NCI-H748 (cell line): ENCODE measurements at regions not wholly inside any gene's neighbourhood (a gene's known extent, or its start where the extent isn't known, plus 50 kb on each side); places are given as distances from the start of the nearest gene placed in this dataset.
A peak's percentile ranks its signal among the peaks of the same experiment; 100 is the strongest.

ENCODE experiments used
- DNase-seq: peaks from one replicate; lab custom pipeline; 2025; ENCODE audit not compliant: unreplicated experiment; lab: John Stamatoyannopoulos, UW

DNA sequence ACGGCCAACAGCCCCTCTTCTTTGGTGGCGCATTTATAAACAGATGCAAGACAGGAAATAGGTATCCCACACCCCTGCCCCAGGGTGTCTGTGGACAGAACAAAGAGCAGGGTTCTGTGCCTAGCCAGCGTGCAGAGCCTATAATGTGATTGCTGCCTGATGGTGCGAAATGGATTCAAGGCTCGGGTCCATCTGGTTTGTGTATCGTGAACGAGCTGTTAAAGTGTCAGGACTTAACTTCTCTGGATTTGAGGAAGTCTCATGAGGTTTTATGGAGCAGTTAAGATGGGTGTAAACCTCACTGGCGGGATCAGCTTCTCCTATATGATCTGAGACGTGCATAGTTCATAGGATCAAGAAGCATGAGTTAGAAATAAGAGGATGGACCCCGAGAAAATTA is 388.7 kb upstream of the TBX3 start:
- DNase-seq, result no peak

DNA sequence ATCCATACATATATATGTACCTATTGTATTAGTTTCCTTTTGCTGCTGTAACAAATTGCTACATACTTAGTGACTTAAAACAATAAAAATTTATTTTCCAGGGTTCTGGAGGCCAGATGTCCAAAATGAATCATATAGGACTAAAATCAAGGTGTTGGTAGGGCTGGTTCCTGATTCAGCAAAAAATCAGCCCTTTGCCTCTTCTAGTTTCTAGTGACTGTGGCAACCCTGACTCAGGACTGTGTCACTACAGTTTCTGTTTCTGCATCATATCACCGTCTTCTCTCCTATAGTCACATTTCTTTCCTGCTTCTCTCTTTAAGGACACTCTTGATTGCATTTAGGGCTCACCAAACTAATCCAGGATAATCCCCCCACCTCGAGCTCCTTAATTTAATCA is 386.3 kb upstream of the TBX3 start:
- no peak for DNase-seq

DNA sequence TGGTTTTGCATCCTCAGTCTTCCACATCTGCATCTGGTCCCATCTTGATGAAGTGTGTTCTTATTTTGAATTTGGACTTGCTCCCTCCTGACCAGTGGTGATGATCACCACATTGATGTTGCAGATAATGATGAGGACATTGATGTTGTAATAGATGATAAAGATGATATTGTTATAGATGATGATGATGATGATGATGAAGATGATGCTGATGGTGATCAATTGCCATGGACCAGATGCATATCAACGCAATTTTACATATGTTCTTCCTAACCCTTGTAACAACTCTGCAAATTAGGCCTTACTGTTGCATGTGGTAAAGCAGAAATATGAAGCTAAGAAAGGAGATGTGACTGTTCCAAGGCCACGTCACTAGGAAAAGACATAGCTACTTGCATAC is 380.3 kb upstream of the TBX3 start:
- DNase-seq, result no peak

DNA sequence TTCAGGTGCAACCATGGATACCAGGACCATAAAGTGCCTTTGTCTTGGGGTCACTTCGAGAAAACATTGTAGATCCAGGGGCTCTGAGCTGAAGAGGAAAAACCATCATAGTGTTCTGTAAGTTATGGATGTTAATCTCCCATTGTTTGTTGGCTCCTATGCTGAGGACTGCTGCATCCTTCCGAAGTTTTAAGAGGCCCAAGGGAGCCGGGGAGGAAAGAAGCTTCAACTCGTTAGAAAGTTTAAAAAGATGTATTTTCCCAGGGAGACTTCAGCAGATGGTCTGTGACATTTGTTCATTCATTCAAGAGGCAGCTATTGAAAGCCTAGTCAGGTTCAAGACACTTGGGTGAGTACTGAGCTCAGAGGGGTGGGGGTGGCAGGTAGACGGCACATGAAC is 378.8 kb upstream of the TBX3 start:
- DNase-seq, result no peak

DNA sequence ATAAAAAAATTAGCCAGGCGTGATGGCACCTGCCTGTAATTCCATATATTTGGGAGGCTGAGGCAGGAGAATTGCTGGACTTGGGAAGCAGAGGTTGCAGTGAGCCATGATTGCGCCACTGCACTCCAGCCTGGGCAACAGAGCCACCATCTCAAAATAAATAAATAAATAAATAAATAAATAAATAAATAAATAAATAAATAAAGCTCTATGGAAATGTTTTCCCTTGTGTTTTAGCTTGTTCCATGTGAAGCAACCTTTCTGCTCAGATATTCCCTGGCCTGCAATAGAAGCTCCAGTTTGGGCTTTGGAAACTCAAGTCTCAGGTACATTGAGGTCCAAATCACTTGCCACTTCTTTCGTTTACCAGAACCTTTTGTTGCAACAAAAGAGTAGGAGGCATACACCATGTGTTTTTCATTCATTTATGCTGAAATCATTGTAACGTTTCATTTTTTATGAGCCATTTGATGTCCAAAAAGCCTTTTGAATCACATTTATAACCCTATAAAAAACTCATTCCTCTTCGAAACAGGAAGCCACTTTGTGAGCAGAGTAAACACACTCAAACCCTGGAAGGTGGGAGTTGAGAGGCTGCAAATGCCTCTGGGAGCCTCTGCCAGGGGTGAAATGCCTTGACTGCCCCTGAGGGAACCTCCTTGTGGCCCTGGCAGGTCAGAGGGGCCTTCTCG is 376.6 kb upstream of the TBX3 start:
- peak; percentile 8 for DNase-seq

DNA sequence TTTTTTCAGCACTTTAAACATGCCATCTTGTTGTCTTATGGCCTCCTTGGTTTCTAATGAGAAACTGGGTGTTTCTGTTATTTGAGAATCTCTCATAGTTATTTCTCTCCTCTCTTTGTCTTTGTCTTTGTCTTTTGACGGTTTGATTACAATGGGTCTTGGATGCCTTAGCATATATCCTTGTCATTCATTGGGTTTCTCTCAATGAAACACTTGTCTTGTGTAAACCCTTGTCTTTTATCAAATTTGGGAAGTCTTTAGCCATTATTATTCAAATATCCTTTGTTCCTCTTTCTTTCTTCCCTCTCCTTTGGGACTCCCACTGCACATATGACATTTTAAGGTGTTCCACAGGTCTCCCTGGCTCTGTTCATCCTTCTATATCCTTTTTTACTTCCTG is 373.5 kb upstream of the TBX3 start:
- DNase-seq, result no peak

DNA sequence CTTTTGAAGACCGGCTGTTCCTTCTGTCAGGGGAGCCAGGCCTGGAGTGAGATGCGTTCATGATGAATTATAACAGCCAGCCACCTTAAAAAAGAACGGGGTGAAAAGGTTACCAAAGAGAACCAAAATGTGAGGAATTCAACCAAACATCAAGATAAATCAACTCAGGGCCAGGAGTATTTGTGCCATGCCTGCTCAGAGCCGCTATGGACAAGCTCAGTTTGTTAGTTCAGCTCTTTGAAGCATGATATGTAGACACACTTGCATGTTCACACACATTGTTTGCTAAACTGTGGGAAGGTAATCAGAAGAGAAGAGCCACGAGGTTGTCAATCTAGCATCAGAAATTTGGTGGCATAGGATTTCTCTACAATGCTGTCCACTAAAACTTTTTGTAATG is 367.4 kb upstream of the TBX3 start:
- peak; percentile 15 for DNase-seq

DNA sequence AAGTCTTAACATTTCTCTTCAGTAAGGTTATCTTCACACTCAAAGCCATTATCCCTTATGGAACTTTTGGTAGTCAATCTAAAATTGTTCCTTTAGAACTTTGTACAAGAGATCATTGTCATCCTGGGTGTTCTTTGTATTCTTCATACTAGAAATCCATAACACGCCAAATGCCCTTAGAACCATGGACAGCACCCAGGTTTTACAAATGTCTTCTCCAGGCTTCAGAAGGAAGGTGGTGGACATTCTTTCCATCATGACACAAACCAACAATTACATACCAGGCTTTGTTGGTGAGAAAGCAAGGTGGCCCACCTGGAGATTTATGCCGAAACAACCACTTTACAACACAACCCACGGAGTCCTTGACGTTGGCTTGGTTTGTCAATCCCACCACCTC is 365.6 kb upstream of the TBX3 start:
- DNase-seq, result no peak

DNA sequence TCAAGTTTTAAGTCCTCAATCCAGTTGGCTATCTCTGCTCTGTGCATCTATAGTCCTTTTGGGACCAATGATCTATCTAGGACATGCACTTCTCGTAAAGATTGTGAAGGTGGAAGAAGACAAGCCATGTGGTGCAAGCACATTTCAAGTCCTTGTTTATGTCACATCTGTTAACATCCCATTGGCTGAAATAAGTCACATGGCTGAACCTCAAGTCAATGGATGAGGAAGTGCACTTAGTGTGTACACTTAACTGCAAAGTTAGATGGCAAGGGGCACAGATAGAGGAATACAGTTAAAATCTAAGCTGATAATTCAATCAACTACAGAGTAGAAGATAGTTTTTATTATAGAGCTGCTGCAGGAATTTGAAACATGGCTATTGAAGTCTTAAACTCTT is 362.8 kb upstream of the TBX3 start:
- DNase-seq, result no peak

DNA sequence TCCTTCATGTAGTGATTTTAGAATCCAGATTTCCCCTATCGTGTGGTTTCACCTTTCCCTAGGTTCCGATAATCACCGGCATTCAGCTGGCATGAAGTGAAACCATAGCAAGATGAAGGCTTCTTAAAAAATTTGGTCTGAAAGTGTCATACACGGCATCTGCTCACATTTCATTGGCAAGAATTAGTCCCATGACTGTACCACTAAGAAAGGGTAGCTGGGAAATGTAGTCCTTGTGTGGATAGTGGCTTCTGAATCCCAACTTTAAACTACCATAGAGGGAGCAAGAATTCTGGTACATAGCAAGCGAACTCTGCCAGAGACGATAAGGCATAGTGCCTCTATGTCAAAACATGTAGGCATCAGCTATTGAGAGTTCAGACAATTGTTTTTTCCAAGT is 360.1 kb upstream of the TBX3 start:
- DNase-seq, result no peak

DNA sequence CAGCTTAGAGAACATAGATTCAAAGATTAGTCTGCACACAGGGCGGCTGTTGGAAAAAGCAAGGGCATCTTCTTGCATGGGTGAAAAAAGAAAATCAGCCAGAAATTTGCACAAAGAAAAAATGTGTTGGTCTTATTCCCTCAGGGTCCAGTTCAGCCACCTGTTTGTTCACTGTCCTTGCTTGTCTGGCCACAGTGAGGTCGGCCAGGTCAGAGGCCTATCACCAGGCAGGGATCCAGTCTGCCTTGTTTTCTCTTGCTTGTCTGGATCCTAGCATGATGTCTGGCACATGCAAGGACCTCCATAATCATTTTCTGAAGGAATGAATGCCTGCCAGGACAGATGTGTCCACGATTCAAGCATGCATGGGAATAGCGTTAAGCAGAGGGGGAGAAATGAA is 359.1 kb upstream of the TBX3 start:
- no peak for DNase-seq

DNA sequence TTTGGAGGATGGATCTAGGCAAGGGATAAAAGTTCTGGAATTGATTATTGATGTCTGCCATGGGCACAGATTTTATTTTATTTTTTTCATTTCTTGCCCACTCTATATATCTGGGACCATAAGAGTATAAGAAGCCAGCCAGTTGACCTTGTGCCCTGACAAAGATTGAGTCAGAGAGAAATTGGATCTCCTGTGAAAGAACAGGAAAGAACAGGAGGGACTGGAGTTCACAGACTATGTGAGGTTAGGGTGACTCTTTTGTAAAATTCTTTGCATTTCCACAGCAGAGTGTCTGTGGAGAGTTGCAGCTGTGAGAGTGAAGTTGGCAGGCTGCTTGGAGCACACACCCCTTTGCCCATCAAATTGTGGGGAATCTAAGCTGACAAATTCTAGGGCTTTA is 358.4 kb upstream of the TBX3 start:
- DNase-seq, result no peak

DNA sequence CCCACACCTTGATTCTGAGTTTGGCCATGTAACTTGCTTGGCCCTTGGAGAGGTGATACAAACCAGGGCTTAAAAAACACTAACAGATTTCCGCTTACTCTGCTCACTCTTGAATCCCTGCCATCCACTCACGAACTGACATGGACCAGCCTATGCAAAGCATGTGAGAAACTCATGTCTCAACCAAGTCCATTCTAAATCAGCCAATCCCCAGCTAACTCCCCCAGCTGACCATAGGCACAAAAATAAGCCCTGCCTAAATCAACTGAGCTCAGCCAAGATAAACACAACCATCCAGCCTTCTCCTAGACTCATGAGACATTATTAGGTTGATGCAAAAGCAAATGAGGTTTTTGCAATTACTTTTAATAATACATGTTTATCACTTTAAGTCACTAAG is 353.9 kb upstream of the TBX3 start:
- DNase-seq, result no peak

DNA sequence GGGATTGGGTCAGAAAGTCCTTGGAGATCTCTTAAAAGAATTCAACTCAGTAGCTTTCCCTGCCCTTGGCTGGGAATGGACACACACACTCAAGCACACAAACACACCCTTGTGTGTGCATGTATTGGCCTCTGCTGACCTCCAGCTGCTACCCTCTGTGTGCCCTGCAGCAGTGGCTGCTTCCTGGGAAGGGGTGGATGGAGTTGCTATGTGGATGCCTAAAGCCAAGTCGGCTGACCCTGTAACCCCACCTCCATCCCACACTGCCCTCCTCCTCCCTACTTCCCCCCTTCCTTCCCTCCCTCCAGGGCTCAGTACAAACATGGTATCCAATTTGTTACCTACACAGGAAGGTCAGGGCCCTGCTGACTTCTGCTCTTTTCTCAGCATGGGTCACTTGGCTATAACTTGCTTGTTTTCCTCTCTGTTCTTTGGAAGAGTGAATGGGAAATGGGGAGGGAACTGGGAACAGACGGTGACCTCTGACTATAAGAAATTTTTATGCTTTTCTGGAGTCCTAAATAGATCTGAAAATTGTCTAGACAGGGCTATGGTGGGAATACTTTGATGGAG is 351.6 kb upstream of the TBX3 start:
- DNase-seq, result no peak

DNA sequence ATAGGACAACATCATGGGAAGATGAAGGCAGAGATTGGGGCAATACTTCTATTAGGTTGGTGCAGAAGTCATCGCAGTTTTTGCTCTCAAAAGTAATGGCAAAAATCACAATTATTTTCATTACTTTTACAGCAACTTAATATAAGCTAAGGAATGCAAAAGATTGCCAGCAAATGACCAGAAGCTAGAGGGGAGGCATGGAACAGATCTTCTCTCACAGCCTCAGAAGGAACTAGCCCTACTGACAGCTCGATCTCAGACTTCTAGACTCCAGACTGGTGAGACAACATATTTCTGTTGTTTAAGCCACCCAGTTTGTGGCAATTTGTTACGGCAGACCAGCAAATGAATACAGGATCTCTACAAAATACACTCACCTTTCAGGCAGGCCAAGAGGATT is 348.5 kb upstream of the TBX3 start:
- no peak for DNase-seq

DNA sequence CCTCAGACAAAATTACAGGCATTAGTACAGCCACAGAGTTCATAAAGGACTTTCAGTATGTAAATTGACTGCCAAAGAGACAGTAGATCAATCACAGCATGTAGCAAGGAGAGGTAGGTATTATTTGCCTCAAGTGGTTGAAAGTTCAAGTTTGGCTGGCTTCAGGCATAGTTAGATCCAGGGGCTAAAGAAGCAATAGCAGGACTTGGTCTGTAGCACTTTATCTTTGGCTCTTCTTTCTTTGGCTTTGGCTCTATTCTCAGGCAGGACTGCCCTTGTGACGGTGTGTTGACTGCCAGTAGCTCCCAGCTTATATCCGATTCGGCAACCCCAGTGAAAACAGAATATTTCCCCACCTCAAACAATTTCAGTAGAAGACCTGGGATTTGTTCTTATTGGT is 346.0 kb upstream of the TBX3 start:
- DNase-seq, result no peak

DNA sequence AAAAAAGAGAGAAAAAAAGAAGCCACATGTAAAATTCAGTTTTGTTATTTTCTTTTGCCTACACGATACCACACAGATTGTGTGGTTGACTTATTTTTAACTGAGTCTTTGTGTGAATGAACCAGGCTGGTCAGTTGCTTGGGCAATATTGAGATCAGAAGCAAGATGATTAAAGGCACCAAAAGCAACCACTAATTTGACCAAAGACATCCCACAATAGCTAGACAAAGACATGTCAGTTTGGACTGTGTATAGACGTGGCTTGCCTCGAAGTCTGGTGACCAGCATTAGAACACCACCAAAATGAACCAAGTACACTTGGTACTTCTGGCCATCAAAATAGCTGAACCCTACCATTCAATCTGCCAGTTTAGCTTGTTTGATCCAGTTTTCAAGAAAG is 340.6 kb upstream of the TBX3 start:
- no peak for DNase-seq

DNA sequence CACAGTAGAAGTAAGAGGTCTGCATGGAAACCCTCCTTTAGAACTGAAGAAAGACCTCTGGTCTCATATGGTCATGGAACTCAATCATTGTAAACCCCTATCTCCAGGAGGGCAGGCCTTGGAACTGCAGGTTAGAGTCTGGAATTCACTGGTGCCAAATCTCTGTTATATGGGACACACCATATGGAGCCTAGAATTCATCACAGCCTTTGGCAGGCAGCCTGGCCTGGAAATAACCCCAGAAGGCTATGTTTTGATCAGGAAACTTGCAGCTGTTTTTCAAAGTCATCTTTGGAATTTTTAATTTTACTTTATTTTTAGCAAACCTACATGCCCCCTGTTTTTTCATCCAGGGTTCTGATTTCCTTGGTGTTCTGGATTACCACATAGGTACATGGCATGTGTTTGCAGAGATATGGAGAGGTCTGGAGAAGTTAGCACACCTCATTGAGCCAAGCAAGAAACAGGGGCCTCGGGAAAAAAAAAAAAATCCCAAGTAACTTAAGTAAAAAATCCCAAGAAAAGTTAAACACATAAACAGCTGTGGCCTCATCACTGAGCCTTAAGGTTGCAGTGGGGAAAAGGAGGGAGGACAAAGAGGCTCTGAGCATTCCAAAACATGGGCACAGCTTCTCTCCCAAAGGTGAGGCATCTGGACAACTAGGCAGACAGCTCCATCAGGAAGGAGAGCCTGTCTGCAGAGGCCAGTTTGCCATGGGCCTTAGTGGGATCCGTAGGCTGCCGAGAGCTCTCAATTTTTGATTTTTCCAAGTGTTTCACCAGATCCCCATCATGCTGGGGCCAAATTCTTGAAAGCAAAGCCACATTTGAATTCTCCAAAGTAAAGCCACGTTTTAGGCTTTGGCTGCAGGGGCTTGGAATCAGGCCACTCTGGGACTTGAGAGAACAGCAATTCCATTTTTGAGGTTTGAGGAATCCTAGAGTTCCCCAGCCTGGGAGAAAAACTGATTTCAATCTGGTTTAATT is 339.6 kb upstream of the TBX3 start:
- DNase-seq, result no peak

DNA sequence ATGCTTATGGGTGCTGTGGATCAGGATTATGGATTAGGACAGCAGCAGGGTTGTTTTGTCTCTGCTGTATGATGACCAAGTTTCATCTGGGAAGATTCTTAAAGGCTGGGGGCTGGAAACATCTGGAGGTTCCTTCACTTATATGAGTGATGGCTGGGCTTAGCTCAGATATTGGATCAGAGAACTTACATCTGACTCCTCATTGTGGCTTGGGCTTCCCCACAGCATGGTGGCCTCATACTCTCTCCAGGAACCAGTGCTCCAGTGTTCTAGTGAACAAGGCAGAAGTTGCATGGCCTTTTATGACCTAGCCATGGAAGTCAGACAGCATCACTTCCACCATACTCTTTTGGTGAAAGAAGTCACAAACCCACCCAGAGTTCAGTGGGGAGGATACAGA is 336.1 kb upstream of the TBX3 start:
- DNase-seq, result no peak

DNA sequence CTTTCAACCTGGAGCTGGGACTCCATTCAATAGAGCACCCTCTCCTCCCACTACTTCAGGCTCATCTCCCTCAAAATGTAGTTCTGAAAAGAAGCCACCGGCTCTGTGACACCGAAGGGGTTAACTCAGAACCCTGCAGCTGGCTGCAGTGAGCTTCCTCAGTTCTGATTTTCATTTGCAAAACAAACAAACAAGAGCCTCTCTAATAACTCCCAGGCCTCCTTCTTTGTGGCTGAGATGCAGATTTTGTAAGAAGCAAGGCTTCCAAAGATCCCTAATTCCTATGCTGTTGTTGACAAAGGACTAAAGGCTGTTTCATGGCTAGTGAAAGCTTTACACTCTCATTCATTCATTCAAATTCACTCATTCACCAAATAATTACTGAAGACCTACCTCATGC is 333.4 kb upstream of the TBX3 start:
- DNase-seq, result no peak

DNA sequence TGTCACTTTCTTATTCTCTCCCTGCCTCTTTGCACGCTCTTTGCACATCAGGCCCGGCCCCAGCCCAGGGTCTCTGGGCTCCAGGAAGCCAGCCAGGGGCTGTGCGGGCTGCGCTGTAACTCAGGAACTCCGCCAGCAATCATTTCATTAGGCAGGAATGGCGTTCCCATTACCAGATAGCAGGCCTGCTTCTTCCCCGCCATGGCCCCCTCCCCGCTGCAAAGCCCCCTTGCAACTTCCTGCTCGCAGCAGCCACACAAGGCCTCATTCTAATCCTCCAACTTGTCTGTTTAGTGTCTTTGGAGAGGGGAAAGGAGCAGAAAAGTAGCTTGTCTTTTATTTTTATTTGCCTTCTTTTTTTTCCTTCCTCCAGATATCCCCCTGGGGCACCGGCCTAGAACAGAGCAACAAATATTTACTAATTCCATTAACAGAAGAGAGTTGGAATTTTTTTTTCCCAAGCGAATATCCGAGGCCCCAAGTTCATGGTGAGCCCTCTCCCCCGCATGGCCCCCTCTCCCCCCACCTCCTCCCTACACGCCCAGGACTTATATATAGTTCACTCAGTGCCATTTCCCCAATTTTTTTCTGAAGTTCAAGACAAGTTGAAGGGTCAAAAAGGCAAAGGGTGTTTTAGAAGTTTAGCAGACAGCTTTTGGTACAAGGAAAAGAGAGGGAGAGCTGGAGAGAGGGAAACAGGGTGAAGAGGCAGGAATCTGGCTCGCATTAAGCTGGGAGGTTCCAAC is 329.4 kb upstream of the TBX3 start:
- DNase-seq, result no peak

DNA sequence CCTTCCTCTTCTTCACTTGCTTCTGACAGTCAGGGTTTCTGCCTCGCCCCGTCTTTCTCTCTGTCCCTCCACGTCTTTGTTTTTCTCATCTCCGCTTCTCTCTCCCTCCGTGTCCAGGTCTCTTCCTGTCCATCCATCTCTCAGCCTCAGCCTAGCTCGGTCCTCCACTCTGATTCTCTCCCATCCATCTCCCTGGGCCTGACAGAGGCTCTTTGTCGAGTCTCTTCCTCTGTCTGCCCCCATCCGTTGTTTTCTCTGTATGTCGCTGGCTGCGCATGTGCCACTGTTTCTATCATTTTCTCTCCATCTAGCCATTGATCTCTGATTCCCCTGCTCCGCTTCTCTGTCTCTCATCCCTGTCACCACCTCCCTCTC is 328.9 kb upstream of the TBX3 start:
- DNase-seq, result no peak
